ENCODE measurements at regions not wholly inside any gene's neighbourhood (a gene's known extent, or its start where the extent isn't known, plus 50 kb on each side); places are given as distances from the start of the nearest gene placed in this dataset.

- no peaks in the 10 kb centered on the region for H3K9me3 Mint-ChIP-seq
- no peak overlapping the region for H3K27ac Mint-ChIP-seq
- H3K36me3 Mint-ChIP-seq (ENCODE audit: low read depth): no peaks in the 10 kb centered on the region
- H3K27me3 Mint-ChIP-seq (ENCODE audit: low read depth): peaks cover 2% of the 10 kb centered on the region
- intact Hi-C loops (cut with micrococcal nuclease): no loop called here
- H3K4me1 Mint-ChIP-seq (ENCODE audit: low read depth): no peaks in the 10 kb centered on the region
- no peak overlapping the region for H3K4me3 Mint-ChIP-seq
- CTCF ChIA-PET: no interaction called here
- no peak for DNase-seq
Observed at GRCh38 chr6:81998432-81998831, 246.0 kb upstream of the TENT5A start.

- Mint-ChIP-seq H3K27ac (no peak overlapping the region), H3K36me3 (ENCODE audit: low read depth) (no peaks in the 10 kb centered on the region), H3K4me1 (ENCODE audit: low read depth) (no peaks in the 10 kb centered on the region), H3K4me3 (no peak overlapping the region), H3K27me3 (ENCODE audit: low read depth) (peaks cover 2% of the 10 kb centered on the region), H3K9me3 (no peaks in the 10 kb centered on the region)
- intact Hi-C loops (cut with micrococcal nuclease): no loop called here
- no peak for DNase-seq
- CTCF ChIA-PET: no interaction called here
Observed at GRCh38 chr6:81997090-81997926, 244.8 kb upstream of the TENT5A start.

- H3K9me3 Mint-ChIP-seq: no peaks in the 10 kb centered on the region
- intact Hi-C loops (cut with micrococcal nuclease): no loop called here
- no peaks in the 10 kb centered on the region for H3K4me1 Mint-ChIP-seq (ENCODE audit: low read depth)
- DNase-seq: no peak
- no peaks in the 10 kb centered on the region for H3K36me3 Mint-ChIP-seq (ENCODE audit: low read depth)
- CTCF ChIA-PET: no interaction called here
- peaks cover 2% of the 10 kb centered on the region for H3K27me3 Mint-ChIP-seq (ENCODE audit: low read depth)
- no peak overlapping the region for H3K27ac Mint-ChIP-seq
- H3K4me3 Mint-ChIP-seq: no peak overlapping the region
Observed at GRCh38 chr6:81996414-81996813, 243.9 kb upstream of the TENT5A start.

GRCh38 chr6:81995548-81996289 lies 243.2 kb upstream of the TENT5A start:
- CTCF ChIA-PET: no interaction called here
- no peaks in the 10 kb centered on the region for H3K4me1 Mint-ChIP-seq (ENCODE audit: low read depth)
- H3K4me3 Mint-ChIP-seq: no peak overlapping the region
- no peaks in the 10 kb centered on the region for H3K9me3 Mint-ChIP-seq
- no peak for DNase-seq
- peaks cover 2% of the 10 kb centered on the region for H3K27me3 Mint-ChIP-seq (ENCODE audit: low read depth)
- intact Hi-C loops (cut with micrococcal nuclease): no loop called here
- no peak overlapping the region for H3K27ac Mint-ChIP-seq
- no peaks in the 10 kb centered on the region for H3K36me3 Mint-ChIP-seq (ENCODE audit: low read depth)

GRCh38 chr6:81988871-81989270 lies 236.4 kb upstream of the TENT5A start:
- Mint-ChIP-seq H3K36me3 (ENCODE audit: low read depth) (no peaks in the 10 kb centered on the region), H3K27ac (no peak overlapping the region), H3K4me1 (ENCODE audit: low read depth) (no peaks in the 10 kb centered on the region), H3K9me3 (no peaks in the 10 kb centered on the region), H3K27me3 (ENCODE audit: low read depth) (peaks cover 2% of the 10 kb centered on the region), H3K4me3 (no peak overlapping the region)
- DNase-seq: no peak
- CTCF ChIA-PET: no interaction called here
- intact Hi-C loops (cut with micrococcal nuclease): no loop called here

GRCh38 chr6:81988446-81988845 lies 236.0 kb upstream of the TENT5A start:
- H3K27ac Mint-ChIP-seq: no peak overlapping the region
- H3K27me3 Mint-ChIP-seq (ENCODE audit: low read depth): peaks cover 2% of the 10 kb centered on the region
- CTCF ChIA-PET: no interaction called here
- H3K36me3 Mint-ChIP-seq (ENCODE audit: low read depth): no peaks in the 10 kb centered on the region
- DNase-seq: no peak
- H3K4me3 Mint-ChIP-seq: no peak overlapping the region
- intact Hi-C loops (cut with micrococcal nuclease): no loop called here
- H3K9me3 Mint-ChIP-seq: no peaks in the 10 kb centered on the region
- no peaks in the 10 kb centered on the region for H3K4me1 Mint-ChIP-seq (ENCODE audit: low read depth)

- no peak overlapping the region for H3K27ac Mint-ChIP-seq
- CTCF ChIA-PET: no interaction called here
- intact Hi-C loops (cut with micrococcal nuclease): no loop called here
- DNase-seq: no peak
- no peaks in the 10 kb centered on the region for H3K36me3 Mint-ChIP-seq (ENCODE audit: low read depth)
- H3K27me3 Mint-ChIP-seq (ENCODE audit: low read depth): peaks cover 2% of the 10 kb centered on the region
- no peak overlapping the region for H3K4me3 Mint-ChIP-seq
- no peaks in the 10 kb centered on the region for H3K9me3 Mint-ChIP-seq
- no peaks in the 10 kb centered on the region for H3K4me1 Mint-ChIP-seq (ENCODE audit: low read depth)
Observed at GRCh38 chr6:81987293-81987692, 234.8 kb upstream of the TENT5A start.

GRCh38 chr6:81985191-81985590 lies 232.7 kb upstream of the TENT5A start:
- CTCF ChIA-PET: no interaction called here
- Mint-ChIP-seq H3K36me3 (ENCODE audit: low read depth) (peaks cover 1% of the 10 kb centered on the region), H3K27ac (no peak overlapping the region), H3K4me1 (ENCODE audit: low read depth) (no peaks in the 10 kb centered on the region), H3K9me3 (peaks cover 4% of the 10 kb centered on the region), H3K27me3 (ENCODE audit: low read depth) (peaks cover 2% of the 10 kb centered on the region), H3K4me3 (no peak overlapping the region)
- intact Hi-C loops (cut with micrococcal nuclease): no loop called here
- DNase-seq: no peak

DNA sequence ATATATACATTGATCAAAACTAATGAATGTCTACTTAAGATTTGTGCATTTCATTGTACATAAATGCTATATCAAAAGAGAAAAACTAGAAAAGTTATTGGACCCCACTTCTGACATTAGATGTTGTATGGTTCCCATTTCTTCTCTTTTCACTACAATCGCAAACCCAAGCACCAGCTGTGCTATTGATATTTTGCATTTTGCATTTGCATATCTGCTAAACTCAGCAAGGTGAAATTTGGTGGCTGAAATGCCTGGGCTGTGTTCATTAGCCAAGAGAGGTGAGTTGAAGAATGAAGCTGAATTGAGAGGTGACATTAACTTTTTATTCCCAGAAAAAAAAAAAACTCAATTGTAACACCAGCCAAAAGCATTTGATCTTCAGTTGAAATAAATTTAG lies 232.1 kb upstream of the TENT5A start:
- intact Hi-C loops (cut with micrococcal nuclease): no loop called here
- CTCF ChIA-PET: no interaction called here
- Mint-ChIP-seq H3K36me3 (ENCODE audit: low read depth) (peaks cover 1% of the 10 kb centered on the region), H3K9me3 (peaks cover 6% of the 10 kb centered on the region), H3K4me1 (ENCODE audit: low read depth) (no peaks in the 10 kb centered on the region), H3K27ac (no peak overlapping the region), H3K27me3 (ENCODE audit: low read depth) (peaks cover 2% of the 10 kb centered on the region), H3K4me3 (no peak overlapping the region)
- DNase-seq: no peak

- intact Hi-C loops (cut with micrococcal nuclease): no loop called here
- H3K36me3 Mint-ChIP-seq (ENCODE audit: low read depth): peaks cover 1% of the 10 kb centered on the region
- no peak for DNase-seq
- H3K9me3 Mint-ChIP-seq: peaks cover 9% of the 10 kb centered on the region
- H3K4me3 Mint-ChIP-seq: no peak overlapping the region
- H3K27me3 Mint-ChIP-seq (ENCODE audit: low read depth): no peaks in the 10 kb centered on the region
- H3K27ac Mint-ChIP-seq: no peak overlapping the region
- CTCF ChIA-PET: no interaction called here
- H3K4me1 Mint-ChIP-seq (ENCODE audit: low read depth): no peaks in the 10 kb centered on the region
Observed at GRCh38 chr6:81981812-81982211, 229.3 kb upstream of the TENT5A start.

DNA sequence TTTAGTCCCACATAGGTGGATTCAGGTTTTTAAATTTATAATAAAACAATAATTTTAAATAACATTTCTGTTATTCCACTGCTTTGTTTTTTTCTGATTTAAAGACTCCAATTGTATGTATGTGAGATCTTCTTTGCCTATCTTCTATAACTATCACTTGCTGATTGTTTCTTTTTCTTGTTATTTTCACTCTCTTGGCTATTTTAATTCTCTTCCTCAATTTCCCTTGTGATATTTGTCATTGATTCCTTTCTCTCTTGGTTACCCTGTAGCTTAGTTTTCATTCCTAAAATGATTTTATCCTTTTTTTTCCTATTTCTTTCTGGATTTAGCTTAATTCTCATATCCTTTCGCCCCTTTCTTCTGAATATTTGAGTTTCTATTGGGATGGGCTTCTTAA lies 227.3 kb upstream of the TENT5A start:
- CTCF ChIA-PET: no interaction called here

DNA sequence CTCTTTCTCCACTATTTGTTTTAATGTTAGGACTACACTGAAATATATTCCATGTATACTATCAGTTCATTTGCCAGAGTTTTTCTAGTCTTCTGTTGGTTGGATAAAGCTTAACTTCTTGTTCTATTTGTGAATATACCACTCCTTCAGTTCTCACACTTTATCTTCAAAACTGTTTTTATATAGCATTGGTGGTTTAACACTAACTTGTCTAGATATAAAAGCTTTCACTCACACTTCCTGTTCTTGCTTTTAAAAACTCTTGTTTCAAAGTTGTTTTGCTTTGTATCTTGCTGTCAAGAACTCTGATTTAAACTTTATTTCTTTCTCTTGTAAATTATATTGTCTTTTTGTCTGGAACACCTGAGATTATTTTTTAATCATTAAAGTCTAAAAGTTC lies 226.8 kb upstream of the TENT5A start:
- H3K27me3 Mint-ChIP-seq (ENCODE audit: low read depth): no peaks in the 10 kb centered on the region
- H3K4me3 Mint-ChIP-seq: no peak overlapping the region
- no peak for DNase-seq
- H3K4me1 Mint-ChIP-seq (ENCODE audit: low read depth): no peaks in the 10 kb centered on the region
- intact Hi-C loops (cut with micrococcal nuclease): no loop called here
- H3K9me3 Mint-ChIP-seq: peaks cover 9% of the 10 kb centered on the region
- CTCF ChIA-PET: no interaction called here
- no peak overlapping the region for H3K27ac Mint-ChIP-seq
- peaks cover 1% of the 10 kb centered on the region for H3K36me3 Mint-ChIP-seq (ENCODE audit: low read depth)

More for the DNA sequence above, 227.3 kb upstream of the TENT5A start:
- intact Hi-C loops (cut with micrococcal nuclease): no loop called here
- Mint-ChIP-seq H3K36me3 (ENCODE audit: low read depth) (peaks cover 1% of the 10 kb centered on the region), H3K27me3 (ENCODE audit: low read depth) (no peaks in the 10 kb centered on the region), H3K9me3 (peaks cover 9% of the 10 kb centered on the region), H3K4me3 (no peak overlapping the region), H3K27ac (no peak overlapping the region), H3K4me1 (ENCODE audit: low read depth) (no peaks in the 10 kb centered on the region)
- DNase-seq: no peak

DNA sequence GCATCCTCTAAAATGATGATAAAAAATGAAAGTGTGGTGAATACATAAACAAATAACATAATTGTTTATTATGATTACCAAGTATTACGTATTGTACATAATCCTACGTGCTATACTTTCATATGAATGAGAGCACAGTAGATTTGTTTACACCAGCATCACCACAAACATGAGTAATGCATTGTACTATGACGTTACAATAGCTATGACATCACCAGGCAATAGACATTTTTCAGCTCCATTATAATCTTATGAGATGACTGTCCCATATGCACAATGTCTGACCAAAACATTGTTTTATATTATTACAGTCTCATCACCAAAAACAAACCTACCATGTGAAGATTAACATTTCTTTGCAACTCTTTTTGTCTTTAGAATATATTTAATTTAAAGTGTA lies 225.7 kb upstream of the TENT5A start:
- CTCF ChIA-PET: no interaction called here
- no peak overlapping the region for H3K4me3 Mint-ChIP-seq
- intact Hi-C loops (cut with micrococcal nuclease): no loop called here
- H3K27me3 Mint-ChIP-seq (ENCODE audit: low read depth): no peaks in the 10 kb centered on the region
- H3K36me3 Mint-ChIP-seq (ENCODE audit: low read depth): peaks cover 1% of the 10 kb centered on the region
- H3K9me3 Mint-ChIP-seq: peaks cover 14% of the 10 kb centered on the region
- no peak overlapping the region for H3K27ac Mint-ChIP-seq
- no peaks in the 10 kb centered on the region for H3K4me1 Mint-ChIP-seq (ENCODE audit: low read depth)
- no peak for DNase-seq
